H1 (cell line): ENCODE measurements at regions not wholly inside any gene's neighbourhood (a gene's known extent, or its start where the extent isn't known, plus 50 kb on each side); places are given as distances from the start of the nearest gene placed in this dataset.

Source experiments
- CTCF ChIA-PET: fragments of 300-600 bp; sonication (Branson Sonifier 250); formaldehyde crosslinking; loops from one replicate; lab custom pipeline; 2021; ENCODE audit not compliant: partially characterized antibody; lab: Charles Lee
- POLR2A ChIA-PET: fragments of 300-600 bp; sonication (Branson Sonifier 250); formaldehyde crosslinking; loops from one replicate; lab custom pipeline; 2021; ENCODE audit warnings: inconsistent platforms; ENCODE audit not compliant: partially characterized antibody; lab: Charles Lee
- DNase-seq, 2 experiments: peaks; one replicate each; pipeline versions ENCODE4 v3.0.0 to v3.0.0-alpha.2; 2010 to 2022; ENCODE audit warnings: low spot score in 2 of 2, low read depth in 1 of 2, mixed read lengths in 1 of 2
- FAIRE-seq: peaks from 2 replicates; lab custom pipeline; 2011; peaks lifted over from hg19 to GRCh38; lab: Jason Lieb, UNC
- H2AFZ ChIP-seq: 2 replicates; pipeline ENCODE4 v1.8.1; 2012; ENCODE audit warnings: low read length, inconsistent platforms
- H2AK5ac ChIP-seq: 2 replicates; pipeline ENCODE4 v1.6.1; 2013; ENCODE audit warnings: low read depth, low read length
- H2BK120ac ChIP-seq: replicated peaks from 2 replicates; pipeline ENCODE3; 2013; ENCODE audit warnings: low read depth, low read length, inconsistent platforms
- H2BK12ac ChIP-seq: 2 replicates; pipeline ENCODE4 v1.6.1; 2013; ENCODE audit warnings: low read depth, low read length
- H2BK15ac ChIP-seq: 2 replicates; pipeline ENCODE4 v1.6.1; 2013; ENCODE audit warnings: low read length
- H2BK20ac ChIP-seq: 2 replicates; pipeline ENCODE4 v1.6.1; 2013; ENCODE audit warnings: low read length
- H2BK5ac ChIP-seq: 2 replicates; pipeline ENCODE4 v1.6.1; 2013; ENCODE audit warnings: low read depth, low read length
- H3K14ac ChIP-seq: 2 replicates; pipeline ENCODE4 v1.6.1; 2013; ENCODE audit warnings: inconsistent platforms; ENCODE audit not compliant: insufficient read length
- H3K18ac ChIP-seq: 2 replicates; pipeline ENCODE4 v1.6.1; 2013; ENCODE audit warnings: low read length; ENCODE audit errors: extremely low read depth
- H3K23ac ChIP-seq: 2 replicates; pipeline ENCODE4 v1.6.1; 2013; ENCODE audit warnings: inconsistent platforms; ENCODE audit not compliant: insufficient read length
- H3K23me2 ChIP-seq: 2 replicates; pipeline ENCODE4 v1.6.1; 2013; ENCODE audit warnings: low read depth, low read length
- H3K27ac ChIP-seq: 2 replicates; pipeline ENCODE4 v1.6.1; 2011; ENCODE audit warnings: low read depth, low read length, inconsistent platforms
- H3K27me3 ChIP-seq, 4 experiments: replicated peaks in 1 of 4; 1 replicate in 1 of 4; 2 replicates in 3 of 4; pipeline versions ENCODE4 v1.6.1 to v1.8.1; 2011 to 2013; ENCODE audit warnings: low read length in 3 of 4, mild to moderate bottlenecking in 3 of 4, inconsistent platforms in 2 of 4, mixed read lengths in 2 of 4, moderate library complexity in 1 of 4; ENCODE audit not compliant: control insufficient read depth in 3 of 4, insufficient read depth in 3 of 4; ENCODE audit errors: extremely low read depth in 1 of 4
- H3K36me3 ChIP-seq, 4 experiments: 2 replicates each; pipeline versions ENCODE4 v1.6.1 to v1.8.1; 2011 to 2013; ENCODE audit warnings: mild to moderate bottlenecking in 4 of 4, low read length in 3 of 4, moderate library complexity in 2 of 4, control low read depth in 1 of 4, inconsistent platforms in 1 of 4; ENCODE audit not compliant: insufficient read depth in 4 of 4, control insufficient read depth in 2 of 4
- H3K4ac ChIP-seq: replicated peaks from 2 replicates; pipeline ENCODE3; 2013; ENCODE audit warnings: low read length, low read depth, mixed read lengths, inconsistent platforms; ENCODE audit not compliant: insufficient read length
- H3K4me1 ChIP-seq, 4 experiments: replicated peaks in 1 of 4; 1 replicate in 1 of 4; 2 replicates in 3 of 4; pipeline versions ENCODE4 v1.6.1 to v1.8.1; 2011 to 2013; ENCODE audit warnings: low read length in 3 of 4, inconsistent platforms in 2 of 4, mixed read lengths in 1 of 4; ENCODE audit not compliant: insufficient read depth in 4 of 4, control insufficient read depth in 3 of 4
- H3K4me2 ChIP-seq, 2 experiments: 2 replicates each; pipeline versions ENCODE4 v1.6.1 to v1.8.1; 2011 to 2013; ENCODE audit warnings: low read depth in 2 of 2, low read length in 2 of 2, control low read depth in 1 of 2, inconsistent platforms in 1 of 2, mild to moderate bottlenecking in 1 of 2; ENCODE audit not compliant: insufficient read depth in 1 of 2
- H3K4me3 ChIP-seq, 4 experiments: fragments of 200-600, 300-600 bp in 1 of 4; sonication (generic), shearing (Covaris generic), sonication (Bioruptor Twin) in 1 of 4; 2 replicates each; pipeline versions ENCODE4 v1.5.1 to v1.8.1; 2011 to 2016; ENCODE audit warnings: low read length in 4 of 4, low read depth in 3 of 4, control low read depth in 2 of 4, inconsistent platforms in 2 of 4, mild to moderate bottlenecking in 2 of 4, mixed read lengths in 1 of 4, moderate library complexity in 1 of 4; ENCODE audit not compliant: insufficient read depth in 2 of 4; ENCODE audit errors: extremely low read depth in 1 of 4
- H3K56ac ChIP-seq: replicated peaks from 2 replicates; pipeline ENCODE3; 2013; ENCODE audit warnings: low read depth, mild to moderate bottlenecking, mixed read lengths, low read length, inconsistent platforms; ENCODE audit not compliant: insufficient read length
- H3K79me1 ChIP-seq: 2 replicates; pipeline ENCODE4 v1.6.1; 2013; ENCODE audit warnings: low read depth, low read length, control low read depth
- H3K79me2 ChIP-seq, 2 experiments: 2 replicates each; pipeline versions ENCODE4 v1.6.1 to v1.8.1; 2012 to 2013; ENCODE audit warnings: low read length in 2 of 2, mild to moderate bottlenecking in 2 of 2, inconsistent platforms in 1 of 2; ENCODE audit not compliant: insufficient read depth in 2 of 2, control insufficient read depth in 1 of 2
- H3K9ac ChIP-seq, 4 experiments: replicated peaks in 1 of 4; 1 replicate in 1 of 4; 2 replicates in 3 of 4; pipeline versions ENCODE4 v1.6.1 to v1.8.1; 2011 to 2013; ENCODE audit warnings: low read depth in 3 of 4, low read length in 3 of 4, control low read depth in 2 of 4, mild to moderate bottlenecking in 2 of 4, moderate library complexity in 2 of 4, inconsistent platforms in 1 of 4; ENCODE audit errors: extremely low read depth in 1 of 4
- H3K9me3 ChIP-seq, 2 experiments: 2 replicates each; pipeline versions ENCODE4 v1.6.1 to v1.8.1; 2012 to 2013; ENCODE audit warnings: mild to moderate bottlenecking in 2 of 2, moderate library complexity in 2 of 2, control low read depth in 1 of 2, inconsistent platforms in 1 of 2, low read depth in 1 of 2, low read length in 1 of 2, mixed read lengths in 1 of 2; ENCODE audit not compliant: insufficient read depth in 2 of 2
- H4K20me1 ChIP-seq, 2 experiments: replicated peaks in 1 of 2; 2 replicates each; pipeline versions ENCODE3 to v1.8.1; 2011 to 2013; ENCODE audit warnings: inconsistent platforms in 2 of 2, low read length in 2 of 2, mild to moderate bottlenecking in 1 of 2; ENCODE audit not compliant: insufficient read depth in 2 of 2, control insufficient read depth in 1 of 2
- H4K5ac ChIP-seq: 2 replicates; pipeline ENCODE4 v1.6.1; 2013; ENCODE audit warnings: low read length, low read depth, mixed read lengths, inconsistent platforms; ENCODE audit not compliant: insufficient read length
- H4K8ac ChIP-seq: 2 replicates; pipeline ENCODE4 v1.8.0; 2013; ENCODE audit warnings: mild to moderate bottlenecking, moderate library complexity, low read length, inconsistent platforms; ENCODE audit not compliant: insufficient read depth; ENCODE audit errors: extremely low read depth
- H4K91ac ChIP-seq: replicated peaks from 2 replicates; pipeline ENCODE3; 2013; ENCODE audit warnings: low read length, mixed read lengths, inconsistent platforms; ENCODE audit not compliant: insufficient read length
- BACH1 ChIP-seq: IDR thresholded peaks from 2 replicates; pipeline ENCODE4 v1.6.1; 2012; ENCODE audit warnings: low read length, improper control_type of control experiment
- CHD1 ChIP-seq: IDR thresholded peaks from 2 replicates; pipeline ENCODE4 v1.6.1; 2012; ENCODE audit warnings: low read depth, low read length, improper control_type of control experiment
- EGR1 ChIP-seq: IDR thresholded peaks from 2 replicates; pipeline ENCODE4 v1.6.1; 2011; ENCODE audit warnings: low read depth, low read length, borderline replicate concordance
- KDM4A ChIP-seq: IDR thresholded peaks from one replicate; pipeline ENCODE4 v1.7.1; 2012; ENCODE audit warnings: low read depth, mild to moderate bottlenecking, moderate library complexity, low read length, inconsistent platforms; ENCODE audit not compliant: severe bottlenecking
- MAFK ChIP-seq: IDR thresholded peaks from 2 replicates; pipeline ENCODE4 v1.6.1; 2012; ENCODE audit warnings: low read depth, mild to moderate bottlenecking, improper control_type of control experiment, low read length
- RBBP5 ChIP-seq: IDR thresholded peaks from 2 replicates; pipeline ENCODE4 v1.7.1; 2012; ENCODE audit warnings: low read depth, mild to moderate bottlenecking, inconsistent platforms, low read length, moderate library complexity, borderline replicate concordance
- SAP30 ChIP-seq: fragments of 300-600 bp; sonication (generic); IDR thresholded peaks from 2 replicates; pipeline ENCODE4 v1.7.1; 2012; ENCODE audit warnings: low read length, moderate library complexity, mild to moderate bottlenecking, inconsistent platforms; ENCODE audit not compliant: insufficient read depth, insufficient replicate concordance
- TAF7 ChIP-seq: optimal IDR thresholded peaks from 2 replicates; pipeline ENCODE3; 2011; ENCODE audit warnings: low read depth, mild to moderate bottlenecking, inconsistent platforms, low read length, moderate library complexity, borderline replicate concordance
- TEAD4 ChIP-seq: IDR thresholded peaks from 2 replicates; pipeline ENCODE4 v1.6.1; 2012; ENCODE audit warnings: low read depth, low read length, inconsistent platforms, mixed read lengths
- WGBS, 2 experiments: shearing (Covaris generic) in 1 of 2; methylation state at CpG; one replicate each; pipeline versions ENCODE4 v1.1.6 to v1.1.7; 2013 to 2015; ENCODE audit warnings: low lambda C conversion rate in 2 of 2, mixed read lengths in 2 of 2, inconsistent platforms in 1 of 2, low coverage in 1 of 2, missing lambda C conversion rate in 1 of 2; ENCODE audit not compliant: insufficient replicate concordance in 2 of 2, insufficient coverage in 1 of 2, insufficient read length in 1 of 2; ENCODE audit errors: extremely low coverage in 1 of 2, missing lambda C conversion rate in 1 of 2; 5-methylcytosine and 5-hydroxymethylcytosine counted together
- TF ChIP-seq, protein P1 (sequence below), 3 experiments: IDR thresholded peaks; 1 replicate in 2 of 3; 2 replicates in 1 of 3; pipeline versions ENCODE4 v1.5.1 to v1.6.1; 2011; ENCODE audit warnings: low read length in 3 of 3, mild to moderate bottlenecking in 3 of 3, inconsistent platforms in 2 of 3, low read depth in 1 of 3, moderate library complexity in 1 of 3; ENCODE audit not compliant: insufficient read depth in 1 of 3; ENCODE audit errors: control extremely low read depth in 1 of 3
- TF ChIP-seq, protein P2 (sequence below): IDR thresholded peaks from 2 replicates; pipeline ENCODE4 v1.6.1; 2011; ENCODE audit warnings: low read length, improper control_type of control experiment

DNA sequence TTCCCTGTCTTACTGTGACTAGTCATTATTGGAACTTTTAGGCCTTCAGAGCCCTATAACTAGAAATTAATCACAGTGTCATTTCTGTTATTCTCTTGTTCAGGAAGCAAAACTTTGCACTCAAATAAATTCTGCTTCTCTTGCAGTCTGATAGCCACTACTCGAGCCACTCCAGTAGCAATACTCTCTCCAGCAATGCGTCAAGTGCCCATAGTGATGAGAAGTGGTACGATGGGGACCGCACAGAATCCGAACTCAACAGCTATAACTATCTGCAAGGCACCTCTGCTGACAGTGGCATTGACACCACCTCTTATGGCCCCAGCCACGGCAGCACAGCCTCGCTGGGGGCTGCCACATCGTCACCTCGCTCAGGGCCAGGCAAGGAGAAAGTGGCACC lies 223.2 kb upstream of the RGS6 start:
- no peak overlapping the region for H3K9ac ChIP-seq
- H4K5ac ChIP-seq: no peak overlapping the region
- H3K79me1 ChIP-seq: no peaks in the 10 kb centered on the region
- ChIA-PET CTCF (interaction anchor here (0.6 kb wide), 1 partner anchor 10 kb away, joined by 3 read pairs; no protein-coding TSS in a partner anchor), POLR2A (no interaction called here)
- H4K20me1 ChIP-seq: no peaks in the 10 kb centered on the region
- no peak overlapping the region for H3K27ac ChIP-seq
- no peak overlapping the region for H3K4me3 ChIP-seq
- no peak overlapping the region for H2BK5ac ChIP-seq
- H3K4me2 ChIP-seq: no peak overlapping the region
- H2BK15ac ChIP-seq: no peak overlapping the region
- no peaks in the 10 kb centered on the region; the same call in 1 of the 2 replicates for H3K23me2 ChIP-seq
- H3K4me1 ChIP-seq: no peaks in the 10 kb centered on the region; a peak in 2 of 7 replicates
- no peak overlapping the region for H3K14ac ChIP-seq
- H3K9me3 ChIP-seq: no peaks in the 10 kb centered on the region
- H3K36me3 ChIP-seq: peaks cover 3 to 19% (median 13%) of the 10 kb centered on the region in 4 experiments; a peak in 6 of 8 replicates
- no peak overlapping the region for H2AFZ ChIP-seq
- no peak overlapping the region for H3K23ac ChIP-seq
- H2BK20ac ChIP-seq: no peak overlapping the region
- 95% methylated on average over 9 of the region's 9 CpGs; no CpG with 5 or more reads in 1 of the 2 experiments for WGBS, 2 experiments
- no peak overlapping the region for H4K8ac ChIP-seq
- H3K18ac ChIP-seq: no peak overlapping the region
- H3K79me2 ChIP-seq: no peaks in the 10 kb centered on the region
- no peak overlapping the region for H2BK120ac ChIP-seq
- H2AK5ac ChIP-seq: no peak overlapping the region
- H3K27me3 ChIP-seq: no peaks in the 10 kb centered on the region
- no peak overlapping the region for H3K4ac ChIP-seq
- DNase-seq: no peak
- no peak overlapping the region for H4K91ac ChIP-seq
- no peak overlapping the region for H3K56ac ChIP-seq
- no peak for FAIRE-seq
- no peak overlapping the region for H2BK12ac ChIP-seq
- TF ChIP-seq KDM4A (no peak), MAFK (no peak), BACH1 (no peak), RBBP5 (no peak), EGR1 (no peak), TEAD4 (no peak), SAP30 (no peak), TAF7 (no peak), CHD1 (no peak)
- TF ChIP-seq, protein P1, sequence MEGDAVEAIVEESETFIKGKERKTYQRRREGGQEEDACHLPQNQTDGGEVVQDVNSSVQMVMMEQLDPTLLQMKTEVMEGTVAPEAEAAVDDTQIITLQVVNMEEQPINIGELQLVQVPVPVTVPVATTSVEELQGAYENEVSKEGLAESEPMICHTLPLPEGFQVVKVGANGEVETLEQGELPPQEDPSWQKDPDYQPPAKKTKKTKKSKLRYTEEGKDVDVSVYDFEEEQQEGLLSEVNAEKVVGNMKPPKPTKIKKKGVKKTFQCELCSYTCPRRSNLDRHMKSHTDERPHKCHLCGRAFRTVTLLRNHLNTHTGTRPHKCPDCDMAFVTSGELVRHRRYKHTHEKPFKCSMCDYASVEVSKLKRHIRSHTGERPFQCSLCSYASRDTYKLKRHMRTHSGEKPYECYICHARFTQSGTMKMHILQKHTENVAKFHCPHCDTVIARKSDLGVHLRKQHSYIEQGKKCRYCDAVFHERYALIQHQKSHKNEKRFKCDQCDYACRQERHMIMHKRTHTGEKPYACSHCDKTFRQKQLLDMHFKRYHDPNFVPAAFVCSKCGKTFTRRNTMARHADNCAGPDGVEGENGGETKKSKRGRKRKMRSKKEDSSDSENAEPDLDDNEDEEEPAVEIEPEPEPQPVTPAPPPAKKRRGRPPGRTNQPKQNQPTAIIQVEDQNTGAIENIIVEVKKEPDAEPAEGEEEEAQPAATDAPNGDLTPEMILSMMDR (IDR thresholded peaks at IDR 0.05; ENCODE audit: control extremely low read depth in 1 of 3, insufficient read depth in 1 of 3, low read depth in 1 of 3, low read length in 3 of 3): no peak
- TF ChIP-seq, protein P2, sequence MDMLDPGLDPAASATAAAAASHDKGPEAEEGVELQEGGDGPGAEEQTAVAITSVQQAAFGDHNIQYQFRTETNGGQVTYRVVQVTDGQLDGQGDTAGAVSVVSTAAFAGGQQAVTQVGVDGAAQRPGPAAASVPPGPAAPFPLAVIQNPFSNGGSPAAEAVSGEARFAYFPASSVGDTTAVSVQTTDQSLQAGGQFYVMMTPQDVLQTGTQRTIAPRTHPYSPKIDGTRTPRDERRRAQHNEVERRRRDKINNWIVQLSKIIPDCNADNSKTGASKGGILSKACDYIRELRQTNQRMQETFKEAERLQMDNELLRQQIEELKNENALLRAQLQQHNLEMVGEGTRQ: no peak
